Activated CD4-positive, alpha-beta T cell treated with anti-CD3 and anti-CD28 coated beads for 48 hours (primary cell): ENCODE measurements at regions not wholly inside any gene's neighbourhood (a gene's known extent, or its start where the extent isn't known, plus 50 kb on each side); places are given as distances from the start of the nearest gene placed in this dataset.

Source experiments
- DNase-seq: peaks from one replicate; pipeline ENCODE4 v3.0.0-alpha.2; 2020

DNA sequence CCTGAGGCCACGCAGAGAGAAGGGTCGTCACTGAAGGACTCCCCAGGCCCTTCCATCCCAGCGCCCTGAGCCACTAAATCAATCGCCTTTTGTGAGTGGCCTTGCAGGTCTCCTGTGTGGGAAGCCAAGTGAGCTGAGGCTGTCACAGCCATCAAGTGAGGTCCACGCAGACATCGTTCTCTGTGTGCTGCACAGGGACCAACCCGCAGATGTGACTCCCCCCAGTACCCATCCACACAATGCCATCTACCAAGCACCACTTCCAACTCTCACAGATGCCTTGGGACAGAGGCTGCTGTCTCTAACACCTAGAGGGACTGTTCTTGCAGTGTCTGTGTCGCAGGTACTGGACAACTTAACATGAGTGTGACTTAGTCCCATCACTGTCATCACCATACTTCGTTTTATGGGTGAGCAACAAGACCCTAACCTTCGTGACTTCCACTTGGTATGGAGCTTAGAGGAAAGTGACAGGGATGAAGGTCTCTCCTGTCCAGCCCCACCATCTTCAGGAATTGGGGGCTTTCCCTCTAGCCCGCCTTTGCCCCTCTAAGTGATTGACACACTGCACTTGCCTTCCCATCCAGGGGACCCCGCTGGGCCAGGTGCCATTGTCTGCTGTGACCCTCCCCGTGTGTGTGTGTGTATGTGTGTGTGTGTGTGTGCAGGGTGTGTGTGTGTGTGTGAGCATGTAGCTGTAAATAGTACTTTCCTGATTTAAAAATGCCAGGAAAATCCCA, 51.4 kb upstream of the TMEM72 start:
- no peak for DNase-seq

DNA sequence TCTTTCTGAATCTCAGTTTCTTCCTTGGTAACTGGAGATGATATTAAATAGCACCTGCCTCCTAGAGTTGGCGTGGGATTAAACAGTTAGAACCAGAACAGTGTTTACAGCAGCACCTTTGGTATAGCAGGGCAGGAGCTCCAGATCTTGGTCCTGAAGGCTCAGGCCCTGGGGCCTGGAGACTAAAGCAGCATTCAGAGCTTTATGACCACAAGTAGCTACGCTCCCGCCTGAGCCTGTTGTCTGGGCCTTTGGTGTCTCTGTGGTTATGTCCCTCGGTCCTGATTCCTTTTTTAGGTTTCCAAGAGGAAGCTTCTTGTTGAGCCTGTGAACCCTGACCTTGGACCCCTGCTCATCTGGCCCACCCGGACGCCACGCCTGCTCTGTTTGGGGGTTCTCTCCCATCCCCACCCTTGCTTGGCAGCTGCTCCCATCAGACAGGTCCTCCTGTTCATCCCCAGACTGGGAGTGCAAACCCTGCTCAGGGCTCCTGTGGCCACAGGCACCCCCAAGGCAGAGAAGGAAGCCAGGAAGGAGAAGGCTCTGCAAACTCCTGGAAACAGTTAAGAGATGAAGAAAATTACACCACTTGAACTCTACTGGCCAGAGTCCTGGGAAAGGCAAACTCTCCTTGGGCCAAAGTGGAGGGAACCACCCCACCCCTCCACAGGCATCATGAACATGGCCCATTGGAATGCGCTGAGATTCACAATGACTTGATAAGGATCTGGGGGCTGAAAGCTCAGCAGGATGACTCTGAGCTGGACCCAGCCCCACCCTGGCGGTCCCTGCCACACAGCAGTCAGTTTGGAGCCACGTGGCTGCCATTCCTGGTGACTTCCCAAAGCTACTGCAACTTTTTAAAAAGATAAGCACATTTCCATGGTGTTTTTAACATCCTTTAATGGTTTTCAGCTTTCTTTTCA, 50.1 kb upstream of the TMEM72 start:
- DNase-seq: no peak
